H1 (cell line): ENCODE measurements at regions not wholly inside any gene's neighbourhood (a gene's known extent, or its start where the extent isn't known, plus 50 kb on each side); places are given as distances from the start of the nearest gene placed in this dataset.

Source experiments
- ATF3 ChIP-seq: IDR thresholded peaks from 2 replicates; pipeline ENCODE4 v1.6.1; 2011; ENCODE audit warnings: low read depth, mild to moderate bottlenecking, low read length; ENCODE audit not compliant: insufficient read depth
- BACH1 ChIP-seq: IDR thresholded peaks from 2 replicates; pipeline ENCODE4 v1.6.1; 2012; ENCODE audit warnings: low read length, improper control_type of control experiment
- BRCA1 ChIP-seq: IDR thresholded peaks from 2 replicates; pipeline ENCODE4 v1.6.1; 2012; ENCODE audit warnings: low read depth, low read length, improper control_type of control experiment
- CHD1 ChIP-seq: IDR thresholded peaks from 2 replicates; pipeline ENCODE4 v1.6.1; 2012; ENCODE audit warnings: low read depth, low read length, improper control_type of control experiment
- CTBP2 ChIP-seq: IDR thresholded peaks from 2 replicates; pipeline ENCODE4 v1.7.0; 2011; ENCODE audit warnings: borderline replicate concordance, mild to moderate bottlenecking, moderate library complexity, mixed read lengths, low read length; ENCODE audit not compliant: insufficient read depth, insufficient read length
- CTCF ChIP-seq, 3 experiments: IDR thresholded peaks; 1 replicate in 2 of 3; 2 replicates in 1 of 3; pipeline versions ENCODE4 v1.5.1 to v1.6.1; 2011; ENCODE audit warnings: low read length in 3 of 3, mild to moderate bottlenecking in 3 of 3, inconsistent platforms in 2 of 3, low read depth in 1 of 3, moderate library complexity in 1 of 3; ENCODE audit not compliant: insufficient read depth in 1 of 3; ENCODE audit errors: control extremely low read depth in 1 of 3
- GTF2F1 ChIP-seq: IDR thresholded peaks from 2 replicates; pipeline ENCODE4 v1.6.1; 2012; ENCODE audit warnings: low read depth, low read length, improper control_type of control experiment, borderline replicate concordance
- KDM1A ChIP-seq: fragments of 200-600, 300-600 bp; sonication (generic); IDR thresholded peaks from 2 replicates; pipeline ENCODE4 v1.7.1; 2016; ENCODE audit warnings: mild to moderate bottlenecking, low read length, borderline replicate concordance
- MAFK ChIP-seq: IDR thresholded peaks from 2 replicates; pipeline ENCODE4 v1.6.1; 2012; ENCODE audit warnings: low read depth, mild to moderate bottlenecking, improper control_type of control experiment, low read length
- MAX ChIP-seq: IDR thresholded peaks from 2 replicates; pipeline ENCODE4 v1.6.1; 2012; ENCODE audit warnings: inconsistent platforms
- NRF1 ChIP-seq: IDR thresholded peaks from 2 replicates; pipeline ENCODE4 v1.6.1; 2011; ENCODE audit warnings: mild to moderate bottlenecking, low read depth, low read length, improper control_type of control experiment
- POLR2A ChIP-seq, 2 experiments: IDR thresholded peaks; 1 replicate in 1 of 2; 2 replicates in 1 of 2; pipeline ENCODE4 v1.6.1; 2011; ENCODE audit warnings: low read depth in 2 of 2, low read length in 2 of 2, mild to moderate bottlenecking in 2 of 2; ENCODE audit errors: control extremely low read depth in 1 of 2
- SRF ChIP-seq: IDR thresholded peaks from 2 replicates; pipeline ENCODE4 v1.6.1; 2011; ENCODE audit warnings: mild to moderate bottlenecking, low read depth, low read length, moderate library complexity
- TAF1 ChIP-seq: IDR thresholded peaks from 2 replicates; pipeline ENCODE4 v1.6.1; 2011; ENCODE audit warnings: mild to moderate bottlenecking, low read depth, low read length
- TAF7 ChIP-seq: optimal IDR thresholded peaks from 2 replicates; pipeline ENCODE3; 2011; ENCODE audit warnings: low read depth, mild to moderate bottlenecking, inconsistent platforms, low read length, moderate library complexity, borderline replicate concordance

- TF ChIP-seq KDM1A (no peak), CTBP2 (no peak), POLR2A (IDR thresholded peaks at IDR 0.05; ENCODE audit: control extremely low read depth in 1 of 2, low read depth in 2 of 2, low read length in 2 of 2) (no peak), CHD1 (no peak), ATF3 (no peak), MAFK (no peak), SRF (no peak), TAF7 (no peak), MAX (0 out of 2 replicates have a peak, but pooled peaks have one; percentile 25), BRCA1 (no peak), BACH1 (no peak), GTF2F1 (no peak), CTCF (IDR thresholded peaks at IDR 0.05; ENCODE audit: control extremely low read depth in 1 of 3, insufficient read depth in 1 of 3, low read depth in 1 of 3, low read length in 3 of 3) (no peak), TAF1 (no peak), NRF1 (no peak)
- TF ChIP-seq, all 59 proteins: peak for 6
Measured at GRCh38 chr11:93072229-93072914, 102.9 kb downstream of the MTNR1B start (continued).
